HG03457 (cell line): ENCODE measurements at regions not wholly inside any gene's neighbourhood (a gene's known extent, or its start where the extent isn't known, plus 50 kb on each side); places are given as distances from the start of the nearest gene placed in this dataset.

Source experiments
- ATAC-seq: cut with Tn5 transposase; IDR thresholded peaks from one replicate; pipeline ENCODE4 v1.9.1; 2021; ENCODE audit warnings: moderate number of reproducible peaks; ENCODE audit not compliant: unreplicated experiment

DNA sequence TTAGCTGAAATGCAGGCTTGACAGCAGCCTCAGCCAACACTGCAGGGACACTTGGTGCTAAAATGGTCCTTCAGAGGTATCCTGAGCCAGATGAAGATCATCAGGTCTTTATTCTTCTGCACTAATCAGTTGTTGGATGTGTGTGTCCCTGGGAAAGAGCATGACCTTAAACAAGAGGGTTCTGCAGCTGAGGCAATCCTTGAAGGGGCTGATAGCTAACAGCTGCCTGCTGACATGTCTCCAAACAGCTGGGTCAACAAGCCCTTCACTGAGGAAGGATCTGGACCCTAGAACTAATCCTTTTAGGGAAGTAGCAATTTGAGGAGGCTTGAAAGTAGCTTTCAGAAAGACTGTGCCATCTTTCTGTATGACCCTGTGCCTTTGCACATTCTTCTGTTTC, 376.3 kb upstream of the ACTBL2 start:
- no peak for ATAC-seq

DNA sequence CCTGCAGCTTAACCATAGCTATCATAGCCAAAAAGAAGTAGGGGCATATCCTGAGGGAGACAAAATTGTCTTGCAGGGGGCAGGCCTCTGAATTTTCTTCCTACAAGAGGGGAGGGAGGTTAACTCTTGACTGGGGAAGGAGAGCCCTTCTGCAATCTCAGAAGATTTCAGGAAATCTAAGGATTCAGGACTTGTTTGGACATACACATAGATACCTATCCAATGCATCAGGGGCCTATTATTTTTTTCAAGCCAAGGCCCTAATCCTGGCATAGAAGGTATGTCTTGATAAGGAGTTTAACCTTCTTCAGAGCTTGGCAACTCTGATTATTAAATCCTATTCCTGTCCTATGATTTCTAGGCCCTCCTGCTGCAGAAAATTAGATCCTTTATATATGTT, 375.1 kb upstream of the ACTBL2 start:
- ATAC-seq = no peak

- no peak for ATAC-seq
These were observed 373.2 kb upstream of the ACTBL2 start for GRCh38 chr5:57855831-57856230.

DNA sequence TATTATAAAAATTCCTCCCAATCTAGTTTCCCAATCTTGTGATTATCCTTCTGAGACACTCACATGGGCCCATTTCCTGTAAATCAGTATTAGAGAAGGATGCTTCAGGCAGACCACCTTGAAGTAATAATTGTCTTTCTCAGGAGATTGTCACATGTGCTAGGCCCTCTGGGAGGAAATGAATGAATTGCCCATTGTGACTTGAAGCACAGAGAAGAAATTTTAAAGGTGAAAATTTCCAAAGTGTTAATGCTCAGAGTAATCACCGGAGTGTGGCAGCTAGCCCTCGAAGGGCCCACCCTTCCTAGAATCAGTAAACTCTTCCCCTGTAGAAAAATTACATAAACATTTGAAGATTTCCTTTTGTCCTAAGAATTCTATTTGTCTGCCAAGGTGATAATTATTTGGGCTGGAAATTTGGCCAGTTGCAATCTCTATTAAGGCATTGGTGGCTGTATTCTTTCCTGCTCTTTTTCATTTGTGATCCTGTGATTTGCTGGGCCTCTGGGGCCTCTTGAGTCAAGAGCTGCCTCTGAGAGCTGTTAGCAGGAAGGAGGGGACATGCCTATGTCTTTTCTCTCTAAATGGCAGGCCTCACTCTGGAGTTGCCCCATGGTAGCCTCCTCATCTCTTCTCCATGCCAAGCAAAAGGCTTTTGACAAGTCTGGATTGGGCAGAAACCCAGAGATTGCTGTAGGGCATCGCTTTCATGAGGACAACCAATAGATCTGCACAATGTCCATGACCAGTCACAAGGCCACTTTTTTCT, 371.5 kb upstream of the ACTBL2 start:
- ATAC-seq = no peak

GRCh38 chr5:57850109-57850508, 367.5 kb upstream of the ACTBL2 start:
- no peak for ATAC-seq

- ATAC-seq = no peak
These were observed 362.4 kb upstream of the ACTBL2 start for GRCh38 chr5:57845025-57845424.

DNA sequence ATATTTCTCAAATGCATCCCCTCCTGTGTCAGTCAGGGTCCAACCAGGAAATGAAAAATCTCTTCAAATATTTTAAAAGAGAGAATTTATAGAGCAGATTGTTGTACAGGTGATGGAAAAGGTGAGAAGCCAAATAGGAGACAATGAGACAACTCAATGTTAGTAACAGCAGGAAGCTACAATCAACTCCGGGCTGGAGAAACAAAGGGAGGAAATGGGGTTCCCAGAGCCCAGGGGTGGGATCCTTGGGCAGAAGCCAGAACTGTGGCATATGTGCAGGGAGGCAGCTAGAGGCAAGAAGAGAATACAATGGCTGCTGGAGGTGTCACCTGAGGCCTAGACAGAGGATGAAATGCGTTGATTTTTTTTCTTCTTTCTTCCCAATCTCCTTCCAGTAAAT, 361.8 kb upstream of the ACTBL2 start:
- no peak for ATAC-seq

- no peak for ATAC-seq
These were observed 360.4 kb upstream of the ACTBL2 start for GRCh38 chr5:57843059-57843367.

GRCh38 chr5:57842364-57843058, 359.9 kb upstream of the ACTBL2 start:
- ATAC-seq = no peak

GRCh38 chr5:57841676-57842363, 359.2 kb upstream of the ACTBL2 start:
- ATAC-seq = no peak

- ATAC-seq = no peak
These were observed 356.9 kb upstream of the ACTBL2 start for GRCh38 chr5:57839437-57840079.

DNA sequence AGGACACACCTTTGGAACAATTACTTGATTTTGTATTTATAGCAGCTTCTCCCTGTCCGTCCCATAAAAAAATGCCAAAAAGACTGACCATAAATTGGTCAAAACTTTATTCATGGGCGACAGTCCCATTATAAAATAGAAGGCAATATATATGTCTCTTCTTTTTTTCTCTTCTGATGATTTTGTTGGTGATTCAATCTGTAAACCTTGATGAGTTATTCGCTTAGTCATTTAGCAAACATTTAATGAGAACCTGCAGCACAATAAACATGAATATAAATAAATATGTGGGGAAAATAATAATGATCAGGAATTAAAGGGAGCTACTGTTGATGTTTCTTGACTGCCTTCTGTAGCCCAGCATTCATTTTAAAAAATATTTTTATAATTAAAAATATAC, 356.4 kb upstream of the ACTBL2 start:
- no peak for ATAC-seq

DNA sequence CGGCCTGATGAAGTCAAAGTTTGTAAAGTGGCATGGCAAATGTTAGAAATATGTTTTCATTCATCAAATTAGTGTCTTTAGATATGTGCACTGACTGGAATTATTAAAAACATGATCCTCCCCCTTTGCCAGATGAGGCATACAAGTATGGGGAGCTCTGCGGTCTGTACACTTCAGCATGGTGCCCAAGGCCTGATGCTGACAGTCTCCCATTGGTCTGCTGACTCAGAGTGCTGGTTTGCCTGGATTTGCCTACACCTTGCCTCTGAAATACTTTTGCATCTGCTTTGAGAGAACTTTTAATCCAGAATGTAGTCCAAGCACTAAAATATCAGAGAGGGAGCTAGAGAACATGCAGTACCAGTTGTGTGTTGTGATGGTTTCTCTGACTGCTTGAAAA, 354.3 kb upstream of the ACTBL2 start:
- no peak for ATAC-seq

DNA sequence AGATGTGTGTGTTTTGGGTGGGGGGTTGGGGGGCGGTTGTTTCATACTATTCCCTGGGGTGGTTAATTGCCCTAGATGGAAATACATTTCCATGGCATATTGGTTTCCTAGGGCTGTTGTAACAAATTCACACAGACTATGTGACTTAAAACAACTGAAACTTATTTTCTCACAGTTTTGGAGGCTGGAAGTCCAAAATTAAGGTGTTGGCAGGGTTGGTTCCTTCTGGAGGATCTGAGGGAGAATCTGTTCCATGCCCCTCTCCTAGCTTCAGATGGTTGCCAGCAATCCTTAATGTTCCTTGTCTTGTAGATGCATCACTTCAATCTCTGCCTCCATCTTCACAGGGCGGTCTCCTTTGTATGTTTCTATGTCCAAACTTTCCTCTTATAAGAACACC, 353.7 kb upstream of the ACTBL2 start:
- ATAC-seq = no peak

DNA sequence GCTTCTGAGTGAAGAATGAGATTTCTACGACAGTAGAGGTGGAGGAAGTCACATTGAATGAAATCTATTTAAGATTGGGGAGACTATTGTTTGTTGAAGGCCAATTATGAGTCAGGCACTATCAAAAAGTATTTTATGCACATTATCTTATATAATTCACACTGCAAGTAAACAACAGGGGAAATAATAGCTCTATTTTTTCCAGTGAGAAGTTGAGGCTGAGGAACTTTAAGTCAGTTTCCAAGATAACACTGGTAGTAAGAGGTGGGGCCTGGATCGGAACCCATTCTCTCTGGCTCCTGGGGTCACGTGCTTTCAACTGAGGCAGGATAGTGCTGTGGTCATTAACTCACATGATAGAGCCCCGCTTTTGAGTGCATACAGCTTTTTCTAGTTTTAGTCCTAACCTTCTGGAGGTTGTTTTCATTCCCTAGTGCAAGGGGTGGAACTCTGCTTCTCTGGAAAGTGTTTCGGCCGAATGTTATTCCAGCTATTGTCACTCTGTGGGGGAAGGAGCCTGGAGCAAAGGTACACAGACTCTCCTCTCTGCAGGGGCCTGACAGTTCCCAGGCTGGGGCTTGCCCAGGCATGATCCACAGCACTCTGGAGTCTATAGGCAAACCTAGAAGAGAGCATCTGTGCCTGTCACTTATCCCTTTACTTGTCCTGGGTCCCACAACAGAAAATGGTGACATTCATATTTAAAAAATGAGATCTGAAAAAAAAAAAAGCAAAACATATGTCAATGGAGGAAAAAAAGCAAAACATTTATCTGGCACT, 352.4 kb upstream of the ACTBL2 start:
- no peak for ATAC-seq

GRCh38 chr5:57833489-57833888, 350.9 kb upstream of the ACTBL2 start:
- ATAC-seq = no peak

DNA sequence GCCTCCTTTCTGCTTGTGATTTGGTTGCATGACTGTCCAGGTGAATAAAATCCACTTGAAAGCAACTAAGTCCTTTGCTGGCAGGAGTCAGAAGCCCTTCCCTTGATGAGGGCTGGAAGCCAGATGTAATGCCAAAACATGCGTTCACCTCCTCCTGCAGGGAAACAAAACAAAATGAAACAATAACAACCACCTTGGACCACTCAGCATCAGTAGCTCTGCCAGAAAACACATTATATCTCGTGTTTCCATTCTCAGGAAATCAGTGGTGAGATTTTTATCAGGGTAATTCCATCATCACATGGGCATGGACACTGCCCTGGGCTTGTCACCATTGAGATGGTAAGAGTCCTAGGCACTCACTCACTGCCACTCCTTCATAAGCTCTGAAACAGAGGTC, 350.3 kb upstream of the ACTBL2 start:
- no peak for ATAC-seq

GRCh38 chr5:57831932-57832331, 349.3 kb upstream of the ACTBL2 start:
- ATAC-seq = no peak

GRCh38 chr5:57831090-57831489, 348.5 kb upstream of the ACTBL2 start:
- no peak for ATAC-seq

GRCh38 chr5:57828221-57828620, 345.6 kb upstream of the ACTBL2 start:
- ATAC-seq = no peak
